ENCODE measurements at regions not wholly inside any gene's neighbourhood (a gene's known extent, or its start where the extent isn't known, plus 50 kb on each side); places are given as distances from the start of the nearest gene placed in this dataset.

DNA sequence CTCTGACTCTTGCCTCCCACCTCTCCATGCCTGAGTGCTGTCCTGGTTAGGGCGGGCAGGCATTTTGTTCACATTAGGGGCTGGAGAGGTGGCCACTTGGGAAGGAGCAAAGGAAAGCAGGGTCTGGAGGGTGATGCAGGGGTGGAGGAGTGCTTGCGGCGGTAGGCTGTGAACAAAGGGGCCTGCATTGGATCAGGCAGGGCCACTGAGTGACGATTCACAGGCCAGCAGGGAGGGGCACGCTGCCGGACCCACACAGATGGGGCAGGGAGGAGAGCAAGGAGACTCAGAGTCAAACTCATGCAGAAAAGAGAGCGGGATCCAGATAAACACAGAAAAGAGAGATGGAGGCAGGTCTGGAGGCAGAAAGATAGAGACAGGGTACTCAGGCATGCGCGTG lies 58.4 kb upstream of the TBX3 start:
- TF ChIP-seq, protein P1, sequence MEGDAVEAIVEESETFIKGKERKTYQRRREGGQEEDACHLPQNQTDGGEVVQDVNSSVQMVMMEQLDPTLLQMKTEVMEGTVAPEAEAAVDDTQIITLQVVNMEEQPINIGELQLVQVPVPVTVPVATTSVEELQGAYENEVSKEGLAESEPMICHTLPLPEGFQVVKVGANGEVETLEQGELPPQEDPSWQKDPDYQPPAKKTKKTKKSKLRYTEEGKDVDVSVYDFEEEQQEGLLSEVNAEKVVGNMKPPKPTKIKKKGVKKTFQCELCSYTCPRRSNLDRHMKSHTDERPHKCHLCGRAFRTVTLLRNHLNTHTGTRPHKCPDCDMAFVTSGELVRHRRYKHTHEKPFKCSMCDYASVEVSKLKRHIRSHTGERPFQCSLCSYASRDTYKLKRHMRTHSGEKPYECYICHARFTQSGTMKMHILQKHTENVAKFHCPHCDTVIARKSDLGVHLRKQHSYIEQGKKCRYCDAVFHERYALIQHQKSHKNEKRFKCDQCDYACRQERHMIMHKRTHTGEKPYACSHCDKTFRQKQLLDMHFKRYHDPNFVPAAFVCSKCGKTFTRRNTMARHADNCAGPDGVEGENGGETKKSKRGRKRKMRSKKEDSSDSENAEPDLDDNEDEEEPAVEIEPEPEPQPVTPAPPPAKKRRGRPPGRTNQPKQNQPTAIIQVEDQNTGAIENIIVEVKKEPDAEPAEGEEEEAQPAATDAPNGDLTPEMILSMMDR (IDR thresholded peaks at IDR 0.05): no peak
- TF ChIP-seq POLR2A (IDR thresholded peaks at IDR 0.05) (no peak), EP300 (IDR thresholded peaks at IDR 0.05; ENCODE audit: low read depth) (no peak), POLR2AphosphoS5 (IDR thresholded peaks at IDR 0.05) (no peak)
